ENCODE measurements at regions not wholly inside any gene's neighbourhood (a gene's known extent, or its start where the extent isn't known, plus 50 kb on each side); places are given as distances from the start of the nearest gene placed in this dataset.
"Not testable (repeated sequence)": the region's sequence is repeated elsewhere in the genome, so short reads cannot be mapped to it uniquely, and the experiment has no call there.

GRCh38 chr2:183458460-183458859 lies 334.2 kb downstream of the NUP35 start:
- Histone ChIP-seq H3K9me3 (ENCODE audit: control insufficient read depth, low read length) (no peaks in the 10 kb centered on the region), H3K36me3 (ENCODE audit: control insufficient read depth, insufficient read depth, low read length, severe bottlenecking) (no peaks in the 10 kb centered on the region), H3K9ac (ENCODE audit: low read length) (no peak overlapping the region), H3K4me3 (ENCODE audit: low read length) (no peak overlapping the region), H3K4me1 (ENCODE audit: control insufficient read depth, insufficient read depth, low read length) (no peaks in the 10 kb centered on the region), H3K27me3 (replicated peaks; ENCODE audit: control insufficient read depth, insufficient read depth, low read length) (no peaks in the 10 kb centered on the region)
- DNase-seq (ENCODE audit: low read depth), result no peak

DNA sequence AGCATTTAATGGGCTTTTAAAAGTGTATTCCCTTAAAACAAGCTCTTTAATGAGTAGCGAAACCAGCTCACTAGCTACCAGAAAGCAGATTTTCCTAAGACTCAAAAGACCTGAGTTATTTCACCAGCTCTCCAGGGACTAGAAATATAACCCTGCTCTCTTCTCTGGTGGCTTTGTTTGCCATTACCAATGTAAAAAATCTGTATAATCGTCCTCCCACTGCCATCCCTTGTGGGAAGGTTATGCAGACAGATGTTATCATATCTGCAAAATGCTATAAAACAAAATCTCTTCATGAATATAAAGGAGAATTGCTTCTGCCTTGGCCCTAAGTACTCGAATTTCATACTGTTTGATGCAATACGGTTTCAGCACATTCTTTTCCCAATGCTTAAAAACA lies 335.2 kb downstream of the NUP35 start:
- no peaks in the 10 kb centered on the region for H3K27me3 ChIP-seq (replicated peaks; ENCODE audit: control insufficient read depth, insufficient read depth, low read length)
- no peak overlapping the region for H3K4me3 ChIP-seq (ENCODE audit: low read length)
- H3K36me3 ChIP-seq (ENCODE audit: control insufficient read depth, insufficient read depth, low read length, severe bottlenecking), result no peaks in the 10 kb centered on the region
- DNase-seq (ENCODE audit: low read depth), result peak; percentile 1
- no peaks in the 10 kb centered on the region for H3K9me3 ChIP-seq (ENCODE audit: control insufficient read depth, low read length)
- H3K4me1 ChIP-seq (ENCODE audit: control insufficient read depth, insufficient read depth, low read length), result no peaks in the 10 kb centered on the region
- H3K9ac ChIP-seq (ENCODE audit: low read length), result no peak overlapping the region

- H3K36me3 ChIP-seq (ENCODE audit: control insufficient read depth, insufficient read depth, low read length, severe bottlenecking), result no peaks in the 10 kb centered on the region
- H3K4me1 ChIP-seq (ENCODE audit: control insufficient read depth, insufficient read depth, low read length), result no peaks in the 10 kb centered on the region
- no peaks in the 10 kb centered on the region for H3K9me3 ChIP-seq (ENCODE audit: control insufficient read depth, low read length)
- no peak overlapping the region for H3K9ac ChIP-seq (ENCODE audit: low read length)
- H3K27me3 ChIP-seq (replicated peaks; ENCODE audit: control insufficient read depth, insufficient read depth, low read length), result no peaks in the 10 kb centered on the region
- DNase-seq (ENCODE audit: low read depth), result no peak
- H3K4me3 ChIP-seq (ENCODE audit: low read length), result no peak overlapping the region
These were observed 339.6 kb downstream of the NUP35 start for GRCh38 chr2:183463821-183464220.

- peaks cover 4% of the 10 kb centered on the region for H3K9me3 ChIP-seq (ENCODE audit: control insufficient read depth, low read length)
- H3K27me3 ChIP-seq (replicated peaks; ENCODE audit: control insufficient read depth, insufficient read depth, low read length), result no peaks in the 10 kb centered on the region
- H3K9ac ChIP-seq (ENCODE audit: low read length), result no peak overlapping the region
- no peak overlapping the region for H3K4me3 ChIP-seq (ENCODE audit: low read length)
- no peaks in the 10 kb centered on the region for H3K36me3 ChIP-seq (ENCODE audit: control insufficient read depth, insufficient read depth, low read length, severe bottlenecking)
- no peak for DNase-seq (ENCODE audit: low read depth)
- no peaks in the 10 kb centered on the region for H3K4me1 ChIP-seq (ENCODE audit: control insufficient read depth, insufficient read depth, low read length)
These were observed 340.8 kb downstream of the NUP35 start for GRCh38 chr2:183465048-183465447.

DNA sequence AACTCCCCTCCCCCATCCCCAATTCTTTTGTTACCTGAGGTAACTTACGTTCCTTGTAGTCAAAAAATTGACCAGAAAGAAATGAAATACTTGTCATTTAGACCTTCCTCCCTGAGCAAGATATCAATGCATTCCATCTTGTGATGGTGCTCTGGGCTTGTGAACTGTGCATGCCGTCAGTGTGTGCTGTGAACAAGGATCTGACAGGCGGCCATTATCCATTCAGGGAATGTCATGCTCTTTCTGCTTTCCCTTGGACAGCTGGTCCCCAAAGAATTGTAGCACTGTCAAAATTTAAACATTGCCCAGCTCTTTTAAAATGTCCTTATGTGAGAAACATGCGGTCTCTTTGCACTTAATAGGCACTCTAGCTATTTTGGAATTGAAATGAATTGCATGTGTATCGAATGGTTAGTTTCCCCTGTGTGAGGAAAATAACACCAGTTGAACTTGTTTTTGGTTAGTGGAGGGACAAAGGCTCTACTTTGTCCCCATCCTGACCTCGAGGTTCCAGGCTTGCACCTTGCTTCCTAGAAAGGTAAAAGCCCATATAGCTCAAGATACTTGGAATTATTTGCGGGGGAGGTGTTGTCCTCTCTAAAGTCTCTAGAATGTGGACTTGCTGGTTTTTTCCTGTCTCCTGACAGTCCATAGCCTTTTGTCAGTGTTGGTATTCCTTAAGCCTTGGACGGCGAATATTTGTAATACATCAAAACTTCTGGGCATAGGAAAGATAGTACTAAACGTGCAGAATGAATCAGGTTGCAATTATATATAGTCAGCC lies 350.9 kb downstream of the NUP35 start:
- no peaks in the 10 kb centered on the region for H3K36me3 ChIP-seq (ENCODE audit: control insufficient read depth, insufficient read depth, low read length, severe bottlenecking)
- H3K4me1 ChIP-seq (ENCODE audit: control insufficient read depth, insufficient read depth, low read length), result no peaks in the 10 kb centered on the region
- H3K9me3 ChIP-seq (ENCODE audit: control insufficient read depth, low read length), result peaks cover 5% of the 10 kb centered on the region
- H3K27me3 ChIP-seq (replicated peaks; ENCODE audit: control insufficient read depth, insufficient read depth, low read length), result no peaks in the 10 kb centered on the region
- no peak overlapping the region for H3K4me3 ChIP-seq (ENCODE audit: low read length)
- H3K9ac ChIP-seq (ENCODE audit: low read length), result no peak overlapping the region
- no peak for DNase-seq (ENCODE audit: low read depth)

- Histone ChIP-seq H3K9me3 (ENCODE audit: control insufficient read depth, low read length) (no peaks in the 10 kb centered on the region), H3K9ac (ENCODE audit: low read length) (no peak overlapping the region), H3K27me3 (replicated peaks; ENCODE audit: control insufficient read depth, insufficient read depth, low read length) (no peaks in the 10 kb centered on the region), H3K36me3 (ENCODE audit: control insufficient read depth, insufficient read depth, low read length, severe bottlenecking) (no peaks in the 10 kb centered on the region), H3K4me1 (ENCODE audit: control insufficient read depth, insufficient read depth, low read length) (no peaks in the 10 kb centered on the region), H3K4me3 (ENCODE audit: low read length) (no peak overlapping the region)
- no peak for DNase-seq (ENCODE audit: low read depth)
These were observed 352.2 kb downstream of the NUP35 start for GRCh38 chr2:183476490-183476889.

GRCh38 chr2:183477296-183477695 lies 353.1 kb downstream of the NUP35 start:
- Histone ChIP-seq H3K27me3 (replicated peaks; ENCODE audit: control insufficient read depth, insufficient read depth, low read length) (no peaks in the 10 kb centered on the region), H3K4me3 (ENCODE audit: low read length) (no peak overlapping the region), H3K36me3 (ENCODE audit: control insufficient read depth, insufficient read depth, low read length, severe bottlenecking) (no peaks in the 10 kb centered on the region), H3K9me3 (ENCODE audit: control insufficient read depth, low read length) (no peaks in the 10 kb centered on the region), H3K4me1 (ENCODE audit: control insufficient read depth, insufficient read depth, low read length) (no peaks in the 10 kb centered on the region), H3K9ac (ENCODE audit: low read length) (no peak overlapping the region)
- DNase-seq (ENCODE audit: low read depth), result no peak

DNA sequence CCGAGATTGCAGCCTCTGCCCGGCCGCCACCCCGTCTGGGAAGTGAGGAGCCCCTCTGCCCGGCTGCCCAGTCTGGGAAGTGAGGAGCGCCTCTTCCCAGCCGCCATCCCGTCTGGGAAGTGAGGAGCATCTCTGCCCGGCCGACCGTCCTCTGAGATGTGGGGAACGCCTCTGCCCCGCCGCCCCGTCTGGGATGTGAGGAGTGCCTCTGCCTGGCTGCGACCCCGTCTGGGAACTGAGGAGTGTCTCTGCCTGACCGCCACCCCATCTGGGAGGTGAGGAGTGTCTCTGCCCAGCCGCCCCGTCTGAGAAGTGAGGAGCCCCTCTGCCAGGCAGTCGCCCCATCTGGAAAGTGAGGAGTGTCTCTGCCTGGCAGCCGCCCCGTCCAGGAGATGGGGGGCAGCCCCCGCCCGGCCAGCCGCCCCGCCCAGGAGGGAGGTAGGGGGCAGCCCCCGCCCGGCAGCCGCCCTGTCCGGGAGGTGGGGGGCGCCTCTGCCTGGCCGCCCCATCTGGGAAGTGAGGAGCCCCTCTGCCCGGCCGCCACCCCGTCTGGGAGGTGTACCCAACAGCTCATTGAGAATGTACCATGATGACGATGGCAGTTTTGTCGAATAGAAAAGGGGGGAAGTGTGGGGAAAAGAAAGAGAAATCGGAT lies 354.8 kb downstream of the NUP35 start:
- not testable (repeated sequence) for H3K36me3 ChIP-seq (ENCODE audit: control insufficient read depth, insufficient read depth, low read length, severe bottlenecking); H3K4me1 ChIP-seq (ENCODE audit: control insufficient read depth, insufficient read depth, low read length); H3K27me3 ChIP-seq (replicated peaks; ENCODE audit: control insufficient read depth, insufficient read depth, low read length); H3K9me3 ChIP-seq (ENCODE audit: control insufficient read depth, low read length); H3K4me3 ChIP-seq (ENCODE audit: low read length); H3K9ac ChIP-seq (ENCODE audit: low read length); DNase-seq (ENCODE audit: low read depth)

GRCh38 chr2:183487326-183487725 lies 363.1 kb downstream of the NUP35 start:
- H3K9ac ChIP-seq (ENCODE audit: low read length), result no peak overlapping the region
- H3K4me1 ChIP-seq (ENCODE audit: control insufficient read depth, insufficient read depth, low read length), result peaks cover 3% of the 10 kb centered on the region
- H3K36me3 ChIP-seq (ENCODE audit: control insufficient read depth, insufficient read depth, low read length, severe bottlenecking), result no peaks in the 10 kb centered on the region
- no peaks in the 10 kb centered on the region for H3K27me3 ChIP-seq (replicated peaks; ENCODE audit: control insufficient read depth, insufficient read depth, low read length)
- no peaks in the 10 kb centered on the region for H3K9me3 ChIP-seq (ENCODE audit: control insufficient read depth, low read length)
- no peak overlapping the region for H3K4me3 ChIP-seq (ENCODE audit: low read length)
- peak; percentile 32 for DNase-seq (ENCODE audit: low read depth)

GRCh38 chr2:183488421-183488820 lies 364.2 kb downstream of the NUP35 start:
- H3K4me3 ChIP-seq (ENCODE audit: low read length), result no peak overlapping the region
- peaks cover 3% of the 10 kb centered on the region for H3K4me1 ChIP-seq (ENCODE audit: control insufficient read depth, insufficient read depth, low read length)
- H3K9me3 ChIP-seq (ENCODE audit: control insufficient read depth, low read length), result no peaks in the 10 kb centered on the region
- H3K9ac ChIP-seq (ENCODE audit: low read length), result no peak overlapping the region
- H3K36me3 ChIP-seq (ENCODE audit: control insufficient read depth, insufficient read depth, low read length, severe bottlenecking), result no peaks in the 10 kb centered on the region
- no peak for DNase-seq (ENCODE audit: low read depth)
- no peaks in the 10 kb centered on the region for H3K27me3 ChIP-seq (replicated peaks; ENCODE audit: control insufficient read depth, insufficient read depth, low read length)

DNA sequence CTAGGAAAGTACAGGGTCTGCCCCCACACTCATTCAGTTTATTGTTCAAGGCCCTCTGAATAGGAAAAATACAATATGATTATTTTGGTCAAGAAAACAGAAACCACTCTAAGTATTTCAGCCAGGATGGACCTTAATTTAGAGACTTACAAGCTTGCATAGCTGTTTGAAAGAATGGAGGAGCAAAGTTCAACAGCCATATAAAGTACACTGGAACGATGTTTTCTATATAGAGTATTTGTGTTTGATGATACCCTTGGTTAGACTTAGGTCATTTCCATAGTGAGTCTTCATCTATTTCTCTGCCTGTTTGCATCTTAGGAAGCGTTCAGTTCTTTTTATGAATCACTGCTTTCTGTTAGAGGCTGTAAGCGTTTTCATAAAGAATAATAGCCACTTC lies 366.2 kb downstream of the NUP35 start:
- H3K9me3 ChIP-seq (ENCODE audit: control insufficient read depth, low read length), result no peaks in the 10 kb centered on the region
- no peak overlapping the region for H3K4me3 ChIP-seq (ENCODE audit: low read length)
- no peaks in the 10 kb centered on the region for H3K27me3 ChIP-seq (replicated peaks; ENCODE audit: control insufficient read depth, insufficient read depth, low read length)
- H3K4me1 ChIP-seq (ENCODE audit: control insufficient read depth, insufficient read depth, low read length), result peaks cover 3% of the 10 kb centered on the region
- H3K36me3 ChIP-seq (ENCODE audit: control insufficient read depth, insufficient read depth, low read length, severe bottlenecking), result no peaks in the 10 kb centered on the region
- DNase-seq (ENCODE audit: low read depth), result no peak
- H3K9ac ChIP-seq (ENCODE audit: low read length), result no peak overlapping the region

Measured in adipocyte (in vitro differentiated cells).